ENCODE measurements at regions not wholly inside any gene's neighbourhood (a gene's known extent, or its start where the extent isn't known, plus 50 kb on each side); places are given as distances from the start of the nearest gene placed in this dataset.

DNA sequence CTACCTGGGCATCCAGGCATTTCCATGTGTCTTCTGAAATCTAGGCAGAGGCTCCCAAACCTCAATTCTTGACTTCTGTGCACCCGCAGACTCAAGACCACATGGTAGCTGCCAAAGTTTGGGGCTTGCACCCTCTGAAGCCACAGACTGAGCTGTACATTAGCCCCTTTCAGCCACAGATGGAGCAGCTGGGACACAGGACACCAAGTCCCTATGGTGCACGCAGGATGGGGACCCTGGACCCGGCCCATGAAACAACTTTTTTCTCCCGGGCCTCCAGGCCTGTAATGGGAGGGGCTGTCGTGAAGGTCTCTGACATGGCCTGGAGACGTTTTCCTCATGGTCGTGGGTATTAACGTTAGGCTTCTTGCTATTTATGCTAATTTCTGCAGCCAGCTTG, 330.0 kb downstream of the RERGL start:
- no TSS peak for BruUV-seq (replicated peaks)
- no peak overlapping the region for H3K56ac ChIP-seq (ENCODE audit: extremely low read depth, insufficient read depth, low read length)
- 20% methylated on average over 3 of the region's 8 CpGs; no CpG with 5 or more reads in 1 of the 2 experiments for WGBS, 2 experiments (ENCODE audit: extremely low coverage in 2 of 2, insufficient read length in 1 of 2)
- H2BK20ac ChIP-seq (ENCODE audit: low read depth, low read length), result no peak overlapping the region
- no peak overlapping the region for H2AK5ac ChIP-seq (ENCODE audit: low read depth, low read length)
- DNase-seq (no peak), ATAC-seq (ENCODE audit: low read depth) (no peak)
- TF ChIP-seq RAD21 (IDR thresholded peaks at IDR 0.05; ENCODE audit: low read length) (no peak), CHD1 (IDR thresholded peaks at IDR 0.05; ENCODE audit: low read depth, low read length) (no peak), MXI1 (IDR thresholded peaks at IDR 0.05; ENCODE audit: borderline replicate concordance, low read depth, low read length) (no peak), RCOR1 (IDR thresholded peaks at IDR 0.05; ENCODE audit: insufficient replicate concordance, low read length) (no peak), RFX5 (IDR thresholded peaks at IDR 0.05; ENCODE audit: low read depth, low read length) (no peak), MAFK (IDR thresholded peaks at IDR 0.05; ENCODE audit: low read depth, low read length) (no peak), BHLHE40 (IDR thresholded peaks at IDR 0.05; ENCODE audit: low read depth, low read length) (no peak), FOS (IDR thresholded peaks at IDR 0.05; ENCODE audit: low read depth, low read length) (no peak), NFE2L2 (IDR thresholded peaks at IDR 0.05; ENCODE audit: low read depth, low read length) (no peak), SMC3 (IDR thresholded peaks at IDR 0.05; ENCODE audit: low read depth, low read length) (no peak), MAZ (IDR thresholded peaks at IDR 0.05; ENCODE audit: borderline replicate concordance, low read depth, low read length) (no peak), POLR2A (IDR thresholded peaks at IDR 0.05; ENCODE audit: low read depth, low read length) (no peak), CEBPB (IDR thresholded peaks at IDR 0.05; ENCODE audit: low read depth, low read length) (no peak)
- TF ChIP-seq, protein P1, sequence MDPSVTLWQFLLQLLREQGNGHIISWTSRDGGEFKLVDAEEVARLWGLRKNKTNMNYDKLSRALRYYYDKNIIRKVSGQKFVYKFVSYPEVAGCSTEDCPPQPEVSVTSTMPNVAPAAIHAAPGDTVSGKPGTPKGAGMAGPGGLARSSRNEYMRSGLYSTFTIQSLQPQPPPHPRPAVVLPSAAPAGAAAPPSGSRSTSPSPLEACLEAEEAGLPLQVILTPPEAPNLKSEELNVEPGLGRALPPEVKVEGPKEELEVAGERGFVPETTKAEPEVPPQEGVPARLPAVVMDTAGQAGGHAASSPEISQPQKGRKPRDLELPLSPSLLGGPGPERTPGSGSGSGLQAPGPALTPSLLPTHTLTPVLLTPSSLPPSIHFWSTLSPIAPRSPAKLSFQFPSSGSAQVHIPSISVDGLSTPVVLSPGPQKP (IDR thresholded peaks at IDR 0.05; ENCODE audit: borderline replicate concordance, low read depth, low read length), result no peak
- TF ChIP-seq, protein P2, sequence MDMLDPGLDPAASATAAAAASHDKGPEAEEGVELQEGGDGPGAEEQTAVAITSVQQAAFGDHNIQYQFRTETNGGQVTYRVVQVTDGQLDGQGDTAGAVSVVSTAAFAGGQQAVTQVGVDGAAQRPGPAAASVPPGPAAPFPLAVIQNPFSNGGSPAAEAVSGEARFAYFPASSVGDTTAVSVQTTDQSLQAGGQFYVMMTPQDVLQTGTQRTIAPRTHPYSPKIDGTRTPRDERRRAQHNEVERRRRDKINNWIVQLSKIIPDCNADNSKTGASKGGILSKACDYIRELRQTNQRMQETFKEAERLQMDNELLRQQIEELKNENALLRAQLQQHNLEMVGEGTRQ (IDR thresholded peaks at IDR 0.05; ENCODE audit: low read depth, low read length), result no peak
- TF ChIP-seq, protein P3, sequence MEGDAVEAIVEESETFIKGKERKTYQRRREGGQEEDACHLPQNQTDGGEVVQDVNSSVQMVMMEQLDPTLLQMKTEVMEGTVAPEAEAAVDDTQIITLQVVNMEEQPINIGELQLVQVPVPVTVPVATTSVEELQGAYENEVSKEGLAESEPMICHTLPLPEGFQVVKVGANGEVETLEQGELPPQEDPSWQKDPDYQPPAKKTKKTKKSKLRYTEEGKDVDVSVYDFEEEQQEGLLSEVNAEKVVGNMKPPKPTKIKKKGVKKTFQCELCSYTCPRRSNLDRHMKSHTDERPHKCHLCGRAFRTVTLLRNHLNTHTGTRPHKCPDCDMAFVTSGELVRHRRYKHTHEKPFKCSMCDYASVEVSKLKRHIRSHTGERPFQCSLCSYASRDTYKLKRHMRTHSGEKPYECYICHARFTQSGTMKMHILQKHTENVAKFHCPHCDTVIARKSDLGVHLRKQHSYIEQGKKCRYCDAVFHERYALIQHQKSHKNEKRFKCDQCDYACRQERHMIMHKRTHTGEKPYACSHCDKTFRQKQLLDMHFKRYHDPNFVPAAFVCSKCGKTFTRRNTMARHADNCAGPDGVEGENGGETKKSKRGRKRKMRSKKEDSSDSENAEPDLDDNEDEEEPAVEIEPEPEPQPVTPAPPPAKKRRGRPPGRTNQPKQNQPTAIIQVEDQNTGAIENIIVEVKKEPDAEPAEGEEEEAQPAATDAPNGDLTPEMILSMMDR (conservative IDR thresholded peaks at IDR 0.05; ENCODE audit: low read depth, low read length), result no peak
- no peak overlapping the region for H3K27ac ChIP-seq (ENCODE audit: insufficient read depth, low read length)
- no peak overlapping the region for H2AK9ac ChIP-seq (replicated peaks; ENCODE audit: low read depth, low read length, poor library complexity)
- H2BK120ac ChIP-seq (ENCODE audit: low read depth, low read length), result no peak overlapping the region
- H4K8ac ChIP-seq (ENCODE audit: low read depth in 2 of 2, low read length in 2 of 2), result no peak overlapping the region
- H3K23ac ChIP-seq (ENCODE audit: low read depth, low read length), result no peak overlapping the region
- intact Hi-C loops (cut with micrococcal nuclease) (loop anchor here (5.0 kb wide), 1 partner anchor 87 kb away; no protein-coding TSS in a partner anchor), in situ Hi-C loops (cut with MboI; ENCODE audit: low sequenced_read_pairs) (loop anchor here (5.0 kb wide), 1 partner anchor 82 kb away; no protein-coding TSS in a partner anchor), dilution Hi-C loops (cut with HindIII; ENCODE audit: low sequenced_read_pairs, unreplicated experiment) (no loop called here)
- H3K27me3 ChIP-seq (ENCODE audit: control insufficient read depth, insufficient read depth, low read length), result no peaks in the 10 kb centered on the region
- H4K20me1 ChIP-seq (ENCODE audit: insufficient read depth, low read length), result no peaks in the 10 kb centered on the region
- no peak overlapping the region for H2AFZ ChIP-seq (replicated peaks; ENCODE audit: low read length, poor library complexity)
- no peak overlapping the region for H3K18ac ChIP-seq (ENCODE audit: low read depth, low read length)
- H4K5ac ChIP-seq (ENCODE audit: low read depth, low read length), result no peak overlapping the region
- H3K79me1 ChIP-seq (ENCODE audit: low read depth in 1 of 2, low read length in 2 of 2), result no peaks in the 10 kb centered on the region
- no peak overlapping the region for H4K91ac ChIP-seq (ENCODE audit: insufficient read depth, low read depth, low read length)
- no peak overlapping the region for H3K4me2 ChIP-seq (ENCODE audit: low read depth, low read length)
- H2BK15ac ChIP-seq (ENCODE audit: low read depth, low read length), result no peak overlapping the region
- H3K4me1 ChIP-seq (ENCODE audit: control insufficient read depth, insufficient read depth, low read length), result no peaks in the 10 kb centered on the region
- no peak overlapping the region for H3K4ac ChIP-seq (ENCODE audit: low read depth, low read length)
- no peaks in the 10 kb centered on the region for H3K9me1 ChIP-seq (ENCODE audit: insufficient read depth, low read length)
- no peaks in the 10 kb centered on the region for H3K36me3 ChIP-seq (ENCODE audit: control insufficient read depth, insufficient read depth, low read length)
- peaks cover 12% of the 10 kb centered on the region for H3K9me3 ChIP-seq (ENCODE audit: control insufficient read depth, insufficient read depth, low read length)
- ChIA-PET POLR2A (ENCODE audit: unreplicated experiment) (no interaction called here), CTCF (no interaction called here)
- H3K9ac ChIP-seq (ENCODE audit: low read depth, low read length), result no peak overlapping the region
- no peak overlapping the region for H3K14ac ChIP-seq (replicated peaks; ENCODE audit: low read depth, low read length)
- no peak overlapping the region for H3K4me3 ChIP-seq (ENCODE audit: insufficient read depth, low read depth, low read length)
- H2BK5ac ChIP-seq (ENCODE audit: low read depth, low read length, poor library complexity, severe bottlenecking), result no peak overlapping the region

Measured in IMR-90 (cell line).